CD4-positive, alpha-beta T cell (primary cell): ENCODE measurements at regions not wholly inside any gene's neighbourhood (a gene's known extent, or its start where the extent isn't known, plus 50 kb on each side); places are given as distances from the start of the nearest gene placed in this dataset.

ENCODE experiments used
- ATAC-seq: fragments of 200-7000 bp; cut with Tn5 transposase; one replicate; pipeline ENCODE4 v1.10.0; 2022; ENCODE audit warnings: mild to moderate bottlenecking; ENCODE audit not compliant: poor library complexity
- CTCF ChIA-PET: fragments of 350-600 bp; sonication (Branson Sonifier 250); formaldehyde crosslinking; loops from one replicate; lab custom pipeline; 2021; ENCODE audit warnings: antibody characterized with exemption, inconsistent platforms; lab: Charles Lee
- POLR2A ChIA-PET: fragments of 350-600 bp; sonication (Branson Sonifier 250); formaldehyde crosslinking; loops from one replicate; lab custom pipeline; 2021; ENCODE audit warnings: antibody characterized with exemption, inconsistent platforms; lab: Charles Lee
- DNase-seq, 14 experiments: peaks; one replicate each; pipeline ENCODE4 v3.0.0-alpha.2; 2013 to 2020; ENCODE audit warnings: mixed read lengths in 2 of 14
- H3K27ac ChIP-seq, 2 donors: one replicate each; pipeline versions ENCODE4 v1.5.1 to v1.7.0; 2013; ENCODE audit warnings: low read length in 2 of 2, low read depth in 1 of 2, mild to moderate bottlenecking in 1 of 2
- H3K27me3 ChIP-seq, 2 experiments: 1 replicate in 1 of 2; 2 replicates in 1 of 2; pipeline versions ENCODE4 v1.6.1 to v1.7.0; 2013; ENCODE audit warnings: low read length in 2 of 2, control low read depth in 1 of 2, mild to moderate bottlenecking in 1 of 2, moderate library complexity in 1 of 2; ENCODE audit not compliant: insufficient read depth in 2 of 2, control insufficient read depth in 1 of 2
- H3K36me3 ChIP-seq: one replicate; pipeline ENCODE4 v1.6.1; 2013; ENCODE audit warnings: low read length, control low read depth; ENCODE audit not compliant: insufficient read depth
- H3K4me1 ChIP-seq: one replicate; pipeline ENCODE4 v1.6.1; 2013; ENCODE audit warnings: low read length, control low read depth; ENCODE audit not compliant: insufficient read depth
- H3K4me3 ChIP-seq: one replicate; pipeline ENCODE4 v1.5.1; 2013; ENCODE audit warnings: mild to moderate bottlenecking, low read length, moderate library complexity
- H3K9me3 ChIP-seq, 2 experiments: 1 replicate in 1 of 2; 2 replicates in 1 of 2; pipeline versions ENCODE4 v1.6.1 to v1.7.0; 2013; ENCODE audit warnings: low read length in 2 of 2, mild to moderate bottlenecking in 2 of 2, control low read depth in 1 of 2, moderate library complexity in 1 of 2; ENCODE audit not compliant: control insufficient read depth in 1 of 2, insufficient read depth in 1 of 2
- H3K27ac Mint-ChIP-seq: one replicate; pipeline ENCODE4 v1.8.0; 2020; ENCODE audit warnings: mixed read lengths
- H3K27me3 Mint-ChIP-seq: one replicate; pipeline ENCODE4 v1.8.0; 2021; ENCODE audit warnings: mixed read lengths
- H3K36me3 Mint-ChIP-seq: one replicate; pipeline ENCODE4 v1.8.0; 2021; ENCODE audit warnings: low read depth, mixed read lengths
- H3K4me1 Mint-ChIP-seq: one replicate; pipeline ENCODE4 v1.8.0; 2021; ENCODE audit warnings: low read depth, mixed read lengths
- H3K4me3 Mint-ChIP-seq: one replicate; pipeline ENCODE4 v1.8.0; 2020; ENCODE audit warnings: mild to moderate bottlenecking, mixed read lengths
- H3K9me3 Mint-ChIP-seq: one replicate; pipeline ENCODE4 v1.8.0; 2020; ENCODE audit warnings: mixed read lengths
- CTCF ChIP-seq: fragments of 200-600 bp; IDR thresholded peaks from one replicate; pipeline ENCODE4 v1.8.0; 2022; ENCODE audit warnings: antibody characterized with exemption, mild to moderate bottlenecking
- intact Hi-C, 2 experiments: fragments of 100-400 bp; cut with DNase I in 1 of 2; cut with micrococcal nuclease in 1 of 2; formaldehyde crosslinking; loops; one replicate each; pipeline versions ENCODE4 v1.15.1 to v1.9.0; 2023 to 2025; cut with DNase I, micrococcal nuclease

GRCh38 chr2:45216118-45216517, 206.9 kb upstream of the SIX2 start:
- no peak for TF ChIP-seq CTCF
- no peaks in the 10 kb centered on the region for H3K36me3 Mint-ChIP-seq
- ChIA-PET POLR2A (no interaction called here), CTCF (no interaction called here)
- no peak overlapping the region for H3K4me3 Mint-ChIP-seq
- no peaks in the 10 kb centered on the region for H3K4me1 Mint-ChIP-seq
- Histone ChIP-seq H3K9me3 (peaks cover 0 to 6% of the 10 kb centered on the region in 2 experiments), H3K27me3 (peaks cover 0 to 5% of the 10 kb centered on the region in 2 experiments), H3K36me3 (no peaks in the 10 kb centered on the region), H3K4me3 (no peak overlapping the region), H3K27ac (no peak overlapping the region), H3K4me1 (no peaks in the 10 kb centered on the region)
- peaks cover 13% of the 10 kb centered on the region for H3K27me3 Mint-ChIP-seq
- ATAC-seq (no peak), DNase-seq (no peak)
- no peak overlapping the region for H3K27ac Mint-ChIP-seq
- intact Hi-C loops = no loop called here
- no peaks in the 10 kb centered on the region for H3K9me3 Mint-ChIP-seq

GRCh38 chr2:45214550-45214949, 205.3 kb upstream of the SIX2 start:
- ATAC-seq = no peak
- no peak for TF ChIP-seq CTCF
- H3K9me3 Mint-ChIP-seq = no peaks in the 10 kb centered on the region
- peaks cover 16% of the 10 kb centered on the region for H3K27me3 Mint-ChIP-seq
- no peak overlapping the region for H3K27ac ChIP-seq
- H3K4me1 Mint-ChIP-seq = no peaks in the 10 kb centered on the region
- no peak for DNase-seq
- H3K4me1 ChIP-seq = no peaks in the 10 kb centered on the region
- POLR2A ChIA-PET = no interaction called here
- peaks cover 0 to 5% of the 10 kb centered on the region in 2 experiments for H3K9me3 ChIP-seq
- H3K36me3 Mint-ChIP-seq = no peaks in the 10 kb centered on the region
- no peak overlapping the region for H3K27ac Mint-ChIP-seq
- no peaks in the 10 kb centered on the region for H3K36me3 ChIP-seq
- intact Hi-C loops = no loop called here
- no peak overlapping the region for H3K4me3 Mint-ChIP-seq
- H3K4me3 ChIP-seq = no peak overlapping the region
- CTCF ChIA-PET = no interaction called here
- peaks cover 0 to 5% of the 10 kb centered on the region in 2 experiments for H3K27me3 ChIP-seq

- no peak overlapping the region for H3K27ac Mint-ChIP-seq
- no peak for TF ChIP-seq CTCF
- Histone ChIP-seq H3K4me1 (no peaks in the 10 kb centered on the region), H3K9me3 (no peaks in the 10 kb centered on the region), H3K36me3 (no peaks in the 10 kb centered on the region), H3K4me3 (no peak overlapping the region), H3K27ac (no peak overlapping the region), H3K27me3 (peaks cover 0 to 5% of the 10 kb centered on the region in 2 experiments)
- no peaks in the 10 kb centered on the region for H3K9me3 Mint-ChIP-seq
- ATAC-seq (no peak), DNase-seq (no peak)
- H3K27me3 Mint-ChIP-seq = peaks cover 16% of the 10 kb centered on the region
- no peaks in the 10 kb centered on the region for H3K4me1 Mint-ChIP-seq
- H3K36me3 Mint-ChIP-seq = no peaks in the 10 kb centered on the region
- no peak overlapping the region for H3K4me3 Mint-ChIP-seq
- ChIA-PET CTCF (no interaction called here), POLR2A (no interaction called here)
- intact Hi-C loops = no loop called here
Observed at GRCh38 chr2:45212953-45213635, 203.8 kb upstream of the SIX2 start.
